ENCODE measurements at regions not wholly inside any gene's neighbourhood (a gene's known extent, or its start where the extent isn't known, plus 50 kb on each side); places are given as distances from the start of the nearest gene placed in this dataset.

GRCh38 chr16:86962259-86962658, 354.9 kb downstream of the C16orf95 start:
- TF ChIP-seq CTCF (conservative IDR thresholded peaks at IDR 0.05; ENCODE audit: low read depth, low read length) (no peak), EZH2 (IDR thresholded peaks at IDR 0.05; ENCODE audit: borderline replicate concordance, low read depth, low read length, poor library complexity, severe bottlenecking) (no peak)
